K562 (cell line): ENCODE measurements at regions not wholly inside any gene's neighbourhood (a gene's known extent, or its start where the extent isn't known, plus 50 kb on each side); places are given as distances from the start of the nearest gene placed in this dataset.

ENCODE experiments used
- ATAC-seq: fragments of 200-7000 bp; cut with Tn5 transposase; 3 replicates; pipeline ENCODE4 v1.9.1; 2020; ENCODE audit warnings: moderate library complexity
- BruUV-seq: library from RNA; stranded (reverse); fragments of 400-500 nt; replicated peaks from 2 replicates; lab custom pipeline; 2021; lab: Mats Ljungman, UMichigan
- CTCF ChIA-PET: fragments of 300-600 bp; formaldehyde crosslinking; extraction: SDS; loops from one replicate; lab custom pipeline; 2021; ENCODE audit warnings: low intra/inter-chr PET ratio; lab: Yijun Ruan, JAX
- POLR2A ChIA-PET: fragments of 300-600, 350-650 bp; sonication (Branson Sonifier 250); formaldehyde crosslinking; extraction: SDS; loops from one replicate; lab custom pipeline; 2021; ENCODE audit warnings: antibody characterized with exemption, inconsistent platforms; lab: Yijun Ruan, JAX
- DNase-seq, 4 experiments: peaks; one replicate each; pipeline versions ENCODE4 v3.0.0 to v3.0.0-alpha.2; 2011 to 2018; ENCODE audit warnings: low spot score in 3 of 4, mixed read lengths in 3 of 4; ENCODE audit errors: extremely low read depth in 1 of 4
- FAIRE-seq: peaks from 2 replicates; lab custom pipeline; 2011; peaks lifted over from hg19 to GRCh38; lab: Jason Lieb, UNC
- H2AFZ ChIP-seq: 2 replicates; pipeline ENCODE4 v1.6.0; 2011; ENCODE audit warnings: low read depth, low read length, control low read depth, inconsistent platforms
- H3K27ac ChIP-seq: fragments of 200-600 bp; 3 replicates; pipeline ENCODE4 v1.8.0; 2011; ENCODE audit warnings: low read depth, mild to moderate bottlenecking, control low read depth, inconsistent platforms, low read length, moderate library complexity, mixed read lengths; ENCODE audit errors: extremely low read depth
- H3K27me3 ChIP-seq, 2 experiments: fragments of 300-600 bp in 1 of 2; 2 replicates in 1 of 2; 3 replicates in 1 of 2; pipeline versions ENCODE4 v1.6.0 to v1.8.0; 2011; ENCODE audit warnings: inconsistent platforms in 2 of 2, low read length in 2 of 2, mild to moderate bottlenecking in 1 of 2, mixed read lengths in 1 of 2, moderate library complexity in 1 of 2; ENCODE audit not compliant: control insufficient read depth in 2 of 2, insufficient read depth in 2 of 2
- H3K36me3 ChIP-seq: fragments of 300-600 bp; 3 replicates; pipeline ENCODE4 v1.8.0; 2011; ENCODE audit warnings: mild to moderate bottlenecking, low read length, inconsistent platforms; ENCODE audit not compliant: control insufficient read depth, insufficient read depth
- H3K4me1 ChIP-seq, 2 experiments: fragments of 200-600 bp in 1 of 2; replicated peaks in 1 of 2; 2 replicates in 1 of 2; 3 replicates in 1 of 2; pipeline versions ENCODE4 v1.5.1 to v1.8.0; 2011; ENCODE audit warnings: inconsistent platforms in 2 of 2, low read length in 2 of 2, mild to moderate bottlenecking in 1 of 2, mixed read lengths in 1 of 2, moderate library complexity in 1 of 2; ENCODE audit not compliant: control insufficient read depth in 2 of 2, insufficient read depth in 2 of 2
- H3K4me2 ChIP-seq: 2 replicates; pipeline ENCODE4 v1.6.1; 2011; ENCODE audit warnings: low read length, control low read depth, inconsistent platforms, mixed read lengths; ENCODE audit not compliant: insufficient read depth
- H3K4me3 ChIP-seq: fragments of 200-600 bp; sonication (generic), shearing (Covaris generic); 2 replicates; pipeline ENCODE4 v1.5.1; 2016; ENCODE audit warnings: control low read depth, inconsistent platforms
- H3K79me2 ChIP-seq: fragments of 200-600 bp; 3 replicates; pipeline ENCODE4 v1.8.0; 2011; ENCODE audit warnings: low read length, inconsistent platforms; ENCODE audit not compliant: control insufficient read depth, insufficient read depth
- H3K9ac ChIP-seq, 2 experiments: 2 replicates each; pipeline versions ENCODE4 v1.6.0 to v1.6.1; 2011; ENCODE audit warnings: low read depth in 2 of 2, low read length in 2 of 2, control low read depth in 1 of 2, inconsistent platforms in 1 of 2, mild to moderate bottlenecking in 1 of 2, mixed read lengths in 1 of 2; ENCODE audit not compliant: insufficient read depth in 1 of 2
- H3K9me1 ChIP-seq: one replicate; pipeline ENCODE4 v1.6.0; 2011; ENCODE audit warnings: inconsistent platforms, mild to moderate bottlenecking, low read length, moderate library complexity; ENCODE audit not compliant: control insufficient read depth, insufficient read depth
- H3K9me3 ChIP-seq: replicated peaks from 2 replicates; pipeline ENCODE4 v1.5.1; 2011; ENCODE audit warnings: low read depth, low read length, inconsistent platforms; ENCODE audit not compliant: control insufficient read depth, insufficient read depth
- H4K20me1 ChIP-seq: replicated peaks from 2 replicates; pipeline ENCODE4 v1.6.1; 2011; ENCODE audit warnings: low read length, inconsistent platforms, mixed read lengths; ENCODE audit not compliant: control insufficient read depth, insufficient read depth
- CHD2 ChIP-seq: IDR thresholded peaks from 2 replicates; pipeline ENCODE4 v1.6.1; 2011; ENCODE audit warnings: low read depth, low read length
- ERF ChIP-seq: fragments of 450-650 bp; formaldehyde crosslinking; IDR thresholded peaks from 2 replicates; pipeline ENCODE4 v1.4.0; 2020; ENCODE audit warnings: mild to moderate bottlenecking, mixed read lengths
- FOSL1 ChIP-seq: fragments of 200-800 bp; sonication (Bioruptor generic); conservative IDR thresholded peaks from 2 replicates; pipeline ENCODE4 v1.6.1; 2016; ENCODE audit warnings: missing genetic modification characterization, missing compliant biosample characterization
- MAFF ChIP-seq: IDR thresholded peaks from 2 replicates; pipeline ENCODE4 v1.6.1; 2012; ENCODE audit warnings: low read length, improper control_type of control experiment
- MXI1 ChIP-seq: IDR thresholded peaks from 2 replicates; pipeline ENCODE4 v1.6.1; 2011; ENCODE audit warnings: low read depth, mild to moderate bottlenecking, improper control_type of control experiment, low read length
- PHF20 ChIP-seq: fragments of 450-650 bp; IDR thresholded peaks from 2 replicates; pipeline ENCODE4 v1.6.1; 2018; ENCODE audit not compliant: partially characterized antibody
- RBFOX2 ChIP-seq: fragments of 200-400 bp; formaldehyde crosslinking; IDR thresholded peaks from 2 replicates; pipeline ENCODE4 v1.6.1; 2017; ENCODE audit warnings: low read depth, mild to moderate bottlenecking, low read length, moderate library complexity
- RNF2 ChIP-seq: sonication (generic); IDR thresholded peaks from 2 replicates; pipeline ENCODE4 v1.6.1; 2016
- RUNX1 ChIP-seq: sonication (generic); IDR thresholded peaks from 2 replicates; pipeline ENCODE4 v1.6.1; 2016; ENCODE audit warnings: antibody characterized with exemption, low read depth
- SIRT6 ChIP-seq: IDR thresholded peaks from one replicate; pipeline ENCODE4 v1.6.1; 2012; ENCODE audit warnings: low read depth, mild to moderate bottlenecking, control low read depth, inconsistent platforms, low read length, moderate library complexity
- SMARCB1 ChIP-seq: IDR thresholded peaks from 2 replicates; pipeline ENCODE4 v1.6.1; 2011; ENCODE audit warnings: improper control_type of control experiment, low read depth; ENCODE audit not compliant: insufficient read length
- SMARCE1 ChIP-seq: fragments of 450-650 bp; IDR thresholded peaks from 2 replicates; pipeline ENCODE4 v1.7.1; 2016; ENCODE audit warnings: mild to moderate bottlenecking
- TFAM ChIP-seq: fragments of 250-450 bp; sonication (Bioruptor Pico); conservative IDR thresholded peaks from 2 replicates; pipeline ENCODE4 v1.5.0; 2021; ENCODE audit warnings: mild to moderate bottlenecking, moderate library complexity
- ZNF347 ChIP-seq: fragments of 450-650 bp; formaldehyde crosslinking; IDR thresholded peaks from 2 replicates; pipeline ENCODE4 v1.4.0; 2020; ENCODE audit warnings: low read depth, mild to moderate bottlenecking, moderate library complexity
- ZNF431 ChIP-seq: sonication (generic); formaldehyde crosslinking; IDR thresholded peaks from 2 replicates; pipeline ENCODE4 v1.8.0; 2022; ENCODE audit warnings: mild to moderate bottlenecking, missing genetic modification reagents
- WGBS: fragments of 100-300 bp; shearing (Covaris generic); methylation state at CpG from one replicate; pipeline ENCODE4 v1.1.6; 2016; ENCODE audit warnings: low coverage, mixed read lengths; ENCODE audit not compliant: insufficient coverage; ENCODE audit errors: missing lambda C conversion rate; 5-methylcytosine and 5-hydroxymethylcytosine counted together
- in situ Hi-C: fragments of 300-500 bp; cut with MboI; formaldehyde crosslinking; loops from 4 replicates; pipeline ENCODE4 v1.15.0; 2018; ENCODE audit warnings: inconsistent platforms, mixed read lengths
- intact Hi-C: fragments of 100-400 bp; cut with micrococcal nuclease; formaldehyde crosslinking; loops from 2 replicates; pipeline ENCODE4 v1.14.2; 2022
- TF ChIP-seq, protein P1 (sequence below): fragments of 450-650 bp; IDR thresholded peaks from 2 replicates; pipeline ENCODE4 v1.6.1; 2016; ENCODE audit warnings: missing biosample characterization, missing genetic modification characterization
- TF ChIP-seq, protein P2 (sequence below): sonication (generic); formaldehyde crosslinking; IDR thresholded peaks from 2 replicates; pipeline ENCODE4 v1.8.0; 2023; ENCODE audit warnings: missing genetic modification reagents, mild to moderate bottlenecking, borderline replicate concordance

DNA sequence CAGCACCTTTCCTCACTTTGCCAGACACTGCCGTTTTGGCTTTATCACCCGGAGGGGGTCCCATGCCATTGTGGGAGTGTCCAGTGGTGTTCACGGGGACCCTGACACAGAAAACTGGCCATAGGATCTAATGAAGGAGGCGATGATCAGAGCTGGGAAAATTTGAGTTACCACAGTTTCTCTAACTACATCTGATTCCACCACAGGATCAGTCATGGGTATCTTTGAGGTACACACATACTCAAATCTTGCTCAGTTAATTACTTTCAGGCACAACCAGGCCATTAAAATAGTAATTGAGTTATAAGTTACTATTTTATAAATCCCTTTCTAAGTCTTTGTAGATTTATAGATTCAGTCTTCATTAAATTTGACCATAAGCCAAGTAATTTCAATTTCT is 215.1 kb downstream of the PRL start (continued):
- TF ChIP-seq MXI1 (no peak), RBFOX2 (no peak), TFAM (no peak), FOSL1 (tag) (no peak), CHD2 (no peak)

DNA sequence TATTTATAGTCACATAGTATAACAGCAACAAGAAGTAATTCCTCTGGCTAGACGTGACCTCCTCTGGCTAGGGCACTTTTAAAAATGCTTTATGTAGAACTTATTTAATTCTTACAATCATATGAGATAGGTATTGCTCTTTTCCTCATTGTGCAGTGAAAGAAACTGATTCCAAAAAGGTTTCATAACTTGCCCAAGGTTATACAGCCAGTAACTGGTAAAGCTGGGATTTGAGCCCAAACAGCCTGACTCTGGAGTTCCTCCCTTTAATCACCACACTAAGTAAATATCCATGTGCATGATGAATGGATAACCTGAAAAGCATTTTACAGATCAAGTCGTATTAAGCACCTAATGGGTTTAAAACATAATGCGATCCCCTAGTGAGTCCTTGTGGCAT is 214.6 kb downstream of the PRL start:
- FAIRE-seq (no peak), ATAC-seq (no peak), DNase-seq (no peak)
- no peaks in the 10 kb centered on the region for H3K79me2 ChIP-seq
- no peaks in the 10 kb centered on the region for H3K9me1 ChIP-seq
- BruUV-seq: no TSS peak
- no peak overlapping the region for H3K4me2 ChIP-seq
- H2AFZ ChIP-seq: no peak overlapping the region
- H3K9ac ChIP-seq: no peak overlapping the region
- POLR2A ChIA-PET: interaction anchor here (1.3 kb wide), 1 partner anchor 9 kb away, joined by 3 read pairs; no protein-coding TSS in a partner anchor
- H3K9me3 ChIP-seq: no peaks in the 10 kb centered on the region
- H4K20me1 ChIP-seq: no peaks in the 10 kb centered on the region
- 37% methylated on average over 3 of the region's 3 CpGs for WGBS
- no peak overlapping the region for H3K4me3 ChIP-seq
- intact Hi-C loops (no loop called here), in situ Hi-C loops (no loop called here)
- no peaks in the 10 kb centered on the region for H3K27me3 ChIP-seq
- CTCF ChIA-PET: no interaction called here
- no peaks in the 10 kb centered on the region for H3K36me3 ChIP-seq
- peaks cover 0 to 6% of the 10 kb centered on the region in 2 experiments; a peak in 2 of 5 replicates for H3K4me1 ChIP-seq
- H3K27ac ChIP-seq: no peak overlapping the region
- TF ChIP-seq PHF20: no peak
- TF ChIP-seq, protein P1, sequence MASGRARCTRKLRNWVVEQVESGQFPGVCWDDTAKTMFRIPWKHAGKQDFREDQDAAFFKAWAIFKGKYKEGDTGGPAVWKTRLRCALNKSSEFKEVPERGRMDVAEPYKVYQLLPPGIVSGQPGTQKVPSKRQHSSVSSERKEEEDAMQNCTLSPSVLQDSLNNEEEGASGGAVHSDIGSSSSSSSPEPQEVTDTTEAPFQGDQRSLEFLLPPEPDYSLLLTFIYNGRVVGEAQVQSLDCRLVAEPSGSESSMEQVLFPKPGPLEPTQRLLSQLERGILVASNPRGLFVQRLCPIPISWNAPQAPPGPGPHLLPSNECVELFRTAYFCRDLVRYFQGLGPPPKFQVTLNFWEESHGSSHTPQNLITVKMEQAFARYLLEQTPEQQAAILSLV (tag): no peak
- no peak for TF ChIP-seq SMARCB1
- no peak for TF ChIP-seq ZNF431 (CRISPR knock-in tag)
- TF ChIP-seq, protein P2, sequence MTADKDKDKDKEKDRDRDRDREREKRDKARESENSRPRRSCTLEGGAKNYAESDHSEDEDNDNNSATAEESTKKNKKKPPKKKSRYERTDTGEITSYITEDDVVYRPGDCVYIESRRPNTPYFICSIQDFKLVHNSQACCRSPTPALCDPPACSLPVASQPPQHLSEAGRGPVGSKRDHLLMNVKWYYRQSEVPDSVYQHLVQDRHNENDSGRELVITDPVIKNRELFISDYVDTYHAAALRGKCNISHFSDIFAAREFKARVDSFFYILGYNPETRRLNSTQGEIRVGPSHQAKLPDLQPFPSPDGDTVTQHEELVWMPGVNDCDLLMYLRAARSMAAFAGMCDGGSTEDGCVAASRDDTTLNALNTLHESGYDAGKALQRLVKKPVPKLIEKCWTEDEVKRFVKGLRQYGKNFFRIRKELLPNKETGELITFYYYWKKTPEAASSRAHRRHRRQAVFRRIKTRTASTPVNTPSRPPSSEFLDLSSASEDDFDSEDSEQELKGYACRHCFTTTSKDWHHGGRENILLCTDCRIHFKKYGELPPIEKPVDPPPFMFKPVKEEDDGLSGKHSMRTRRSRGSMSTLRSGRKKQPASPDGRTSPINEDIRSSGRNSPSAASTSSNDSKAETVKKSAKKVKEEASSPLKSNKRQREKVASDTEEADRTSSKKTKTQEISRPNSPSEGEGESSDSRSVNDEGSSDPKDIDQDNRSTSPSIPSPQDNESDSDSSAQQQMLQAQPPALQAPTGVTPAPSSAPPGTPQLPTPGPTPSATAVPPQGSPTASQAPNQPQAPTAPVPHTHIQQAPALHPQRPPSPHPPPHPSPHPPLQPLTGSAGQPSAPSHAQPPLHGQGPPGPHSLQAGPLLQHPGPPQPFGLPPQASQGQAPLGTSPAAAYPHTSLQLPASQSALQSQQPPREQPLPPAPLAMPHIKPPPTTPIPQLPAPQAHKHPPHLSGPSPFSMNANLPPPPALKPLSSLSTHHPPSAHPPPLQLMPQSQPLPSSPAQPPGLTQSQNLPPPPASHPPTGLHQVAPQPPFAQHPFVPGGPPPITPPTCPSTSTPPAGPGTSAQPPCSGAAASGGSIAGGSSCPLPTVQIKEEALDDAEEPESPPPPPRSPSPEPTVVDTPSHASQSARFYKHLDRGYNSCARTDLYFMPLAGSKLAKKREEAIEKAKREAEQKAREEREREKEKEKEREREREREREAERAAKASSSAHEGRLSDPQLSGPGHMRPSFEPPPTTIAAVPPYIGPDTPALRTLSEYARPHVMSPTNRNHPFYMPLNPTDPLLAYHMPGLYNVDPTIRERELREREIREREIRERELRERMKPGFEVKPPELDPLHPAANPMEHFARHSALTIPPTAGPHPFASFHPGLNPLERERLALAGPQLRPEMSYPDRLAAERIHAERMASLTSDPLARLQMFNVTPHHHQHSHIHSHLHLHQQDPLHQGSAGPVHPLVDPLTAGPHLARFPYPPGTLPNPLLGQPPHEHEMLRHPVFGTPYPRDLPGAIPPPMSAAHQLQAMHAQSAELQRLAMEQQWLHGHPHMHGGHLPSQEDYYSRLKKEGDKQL (CRISPR knock-in tag): no peak
- TF ChIP-seq SMARCE1: no peak
- no peak for TF ChIP-seq RNF2
- no peak for TF ChIP-seq MAFF
- TF ChIP-seq ZNF347 (CRISPR knock-in tag): no peak
- TF ChIP-seq ERF: no peak
- TF ChIP-seq SIRT6: no peak
- TF ChIP-seq RUNX1: no peak
